CD4-positive, alpha-beta T cell treated with Interleukin-6 at 100 ng/mL for 8 hours (primary cell): ENCODE measurements at regions not wholly inside any gene's neighbourhood (a gene's known extent, or its start where the extent isn't known, plus 50 kb on each side); places are given as distances from the start of the nearest gene placed in this dataset.
"Not testable (repeated sequence)": the region's sequence is repeated elsewhere in the genome, so short reads cannot be mapped to it uniquely, and the experiment has no call there.

Source experiments
- DNase-seq: peaks from one replicate; pipeline ENCODE4 v3.0.0-alpha.2; 2020; ENCODE audit warnings: mixed read lengths, low spot score

- DNase-seq = no peak
Measured at GRCh38 chr21:18104802-18105201, 139.8 kb upstream of the CHODL start.

GRCh38 chr21:18096413-18096812 is 148.2 kb upstream of the CHODL start:
- not testable (repeated sequence) for DNase-seq

GRCh38 chr21:18089786-18090185 is 154.8 kb upstream of the CHODL start:
- DNase-seq = no peak

GRCh38 chr21:18070392-18070791 is 174.2 kb upstream of the CHODL start:
- DNase-seq = no peak

GRCh38 chr21:18069875-18070274 is 174.8 kb upstream of the CHODL start:
- no peak for DNase-seq

GRCh38 chr21:18060402-18060801 is 184.2 kb upstream of the CHODL start:
- no peak for DNase-seq

- no peak for DNase-seq
Measured at GRCh38 chr21:18058731-18059398, 185.8 kb upstream of the CHODL start.

GRCh38 chr21:18053151-18053550 is 191.5 kb upstream of the CHODL start:
- no peak for DNase-seq

GRCh38 chr21:18049461-18049860 is 195.2 kb upstream of the CHODL start:
- DNase-seq = no peak

- DNase-seq = no peak
Measured at GRCh38 chr21:18041012-18041411, 203.6 kb upstream of the CHODL start.

GRCh38 chr21:18030248-18030647 is 211.1 kb upstream of the C21orf91 start:
- DNase-seq = no peak

GRCh38 chr21:18026359-18026758 is 207.2 kb upstream of the C21orf91 start:
- no peak for DNase-seq

- DNase-seq = no peak
Measured at GRCh38 chr21:18023711-18024110, 204.6 kb upstream of the C21orf91 start.

- DNase-seq = no peak
Measured at GRCh38 chr21:18023157-18023556, 204.0 kb upstream of the C21orf91 start.

GRCh38 chr21:18007121-18007520 is 188.0 kb upstream of the C21orf91 start:
- no peak for DNase-seq

GRCh38 chr21:18006691-18007090 is 187.5 kb upstream of the C21orf91 start:
- DNase-seq = no peak

- no peak for DNase-seq
Measured at GRCh38 chr21:18002393-18002792, 183.2 kb upstream of the C21orf91 start.

GRCh38 chr21:18000981-18001686 is 182.0 kb upstream of the C21orf91 start:
- DNase-seq = no peak

GRCh38 chr21:17998599-17998998 is 179.4 kb upstream of the C21orf91 start:
- not testable (repeated sequence) for DNase-seq

GRCh38 chr21:17989780-17990179 is 170.6 kb upstream of the C21orf91 start:
- no peak for DNase-seq

GRCh38 chr21:17988102-17988437 is 168.9 kb upstream of the C21orf91 start:
- no peak for DNase-seq

- no peak for DNase-seq
Measured at GRCh38 chr21:17987382-17988101, 168.4 kb upstream of the C21orf91 start.

- no peak for DNase-seq
Measured at GRCh38 chr21:17981060-17981740, 162.0 kb upstream of the C21orf91 start.
